KMS-11 (cell line): ENCODE measurements at regions not wholly inside any gene's neighbourhood (a gene's known extent, or its start where the extent isn't known, plus 50 kb on each side); places are given as distances from the start of the nearest gene placed in this dataset.

Source experiments
- H2AFZ ChIP-seq: fragments of 200-600 bp; sonication (generic); 2 replicates; pipeline ENCODE4 v1.6.1; 2016; ENCODE audit warnings: antibody characterized with exemption, mixed run types, low read depth
- H3K27ac ChIP-seq: fragments of 200-600 bp; sonication (generic); 2 replicates; pipeline ENCODE4 v1.6.1; 2016; ENCODE audit warnings: mild to moderate bottlenecking, mixed run types
- H3K27me3 ChIP-seq: fragments of 200-600 bp; sonication (generic); 2 replicates; pipeline ENCODE4 v1.6.1; 2017; ENCODE audit warnings: mild to moderate bottlenecking, low read depth, mixed run types, moderate library complexity; ENCODE audit not compliant: insufficient read depth
- H3K36me3 ChIP-seq: fragments of 200-600 bp; sonication (generic); 2 replicates; pipeline ENCODE4 v1.6.1; 2017; ENCODE audit warnings: mild to moderate bottlenecking, mixed run types; ENCODE audit not compliant: insufficient read depth
- H3K4me1 ChIP-seq: fragments of 200-600 bp; sonication (generic); 2 replicates; pipeline ENCODE4 v1.6.1; 2016; ENCODE audit warnings: mild to moderate bottlenecking, low read depth, mixed run types; ENCODE audit not compliant: poor library complexity, severe bottlenecking
- H3K4me2 ChIP-seq: fragments of 200-600 bp; sonication (generic); 2 replicates; pipeline ENCODE4 v1.7.0; 2016; ENCODE audit warnings: mild to moderate bottlenecking, mixed run types
- H3K4me3 ChIP-seq: fragments of 200-600 bp; sonication (generic); IDR thresholded peaks from 2 replicates; pipeline ENCODE4 v1.6.1; 2017; ENCODE audit warnings: low read depth, low read length, mixed read lengths; ENCODE audit not compliant: insufficient read depth
- H3K79me2 ChIP-seq: fragments of 200-600 bp; sonication (generic); 2 replicates; pipeline ENCODE4 v1.6.1; 2016; ENCODE audit warnings: low read depth, mixed run types; ENCODE audit not compliant: insufficient read depth
- H3K9ac ChIP-seq: fragments of 200-600 bp; sonication (generic); 2 replicates; pipeline ENCODE4 v1.6.1; 2016; ENCODE audit warnings: mild to moderate bottlenecking, mixed run types
- H4K20me1 ChIP-seq: fragments of 200-600 bp; sonication (generic); 2 replicates; pipeline ENCODE4 v1.6.1; 2016; ENCODE audit warnings: mild to moderate bottlenecking, mixed run types; ENCODE audit not compliant: insufficient read depth
- TF ChIP-seq, protein P1 (sequence below): fragments of 200-600 bp; sonication (generic); conservative IDR thresholded peaks from 2 replicates; pipeline ENCODE4 v1.6.1; 2017; ENCODE audit warnings: low read depth, mild to moderate bottlenecking, antibody characterized with exemption, low read length, moderate library complexity, mixed read lengths

GRCh38 chr3:74538669-74539068 lies 75.8 kb downstream of the CNTN3 start:
- Histone ChIP-seq H3K4me3 (no peak overlapping the region), H4K20me1 (no peaks in the 10 kb centered on the region), H2AFZ (no peak overlapping the region), H3K9ac (no peak overlapping the region), H3K27ac (no peak overlapping the region), H3K4me2 (no peak overlapping the region), H3K36me3 (no peaks in the 10 kb centered on the region), H3K27me3 (no peaks in the 10 kb centered on the region), H3K4me1 (no peaks in the 10 kb centered on the region), H3K79me2 (no peaks in the 10 kb centered on the region)
- TF ChIP-seq, protein P1, sequence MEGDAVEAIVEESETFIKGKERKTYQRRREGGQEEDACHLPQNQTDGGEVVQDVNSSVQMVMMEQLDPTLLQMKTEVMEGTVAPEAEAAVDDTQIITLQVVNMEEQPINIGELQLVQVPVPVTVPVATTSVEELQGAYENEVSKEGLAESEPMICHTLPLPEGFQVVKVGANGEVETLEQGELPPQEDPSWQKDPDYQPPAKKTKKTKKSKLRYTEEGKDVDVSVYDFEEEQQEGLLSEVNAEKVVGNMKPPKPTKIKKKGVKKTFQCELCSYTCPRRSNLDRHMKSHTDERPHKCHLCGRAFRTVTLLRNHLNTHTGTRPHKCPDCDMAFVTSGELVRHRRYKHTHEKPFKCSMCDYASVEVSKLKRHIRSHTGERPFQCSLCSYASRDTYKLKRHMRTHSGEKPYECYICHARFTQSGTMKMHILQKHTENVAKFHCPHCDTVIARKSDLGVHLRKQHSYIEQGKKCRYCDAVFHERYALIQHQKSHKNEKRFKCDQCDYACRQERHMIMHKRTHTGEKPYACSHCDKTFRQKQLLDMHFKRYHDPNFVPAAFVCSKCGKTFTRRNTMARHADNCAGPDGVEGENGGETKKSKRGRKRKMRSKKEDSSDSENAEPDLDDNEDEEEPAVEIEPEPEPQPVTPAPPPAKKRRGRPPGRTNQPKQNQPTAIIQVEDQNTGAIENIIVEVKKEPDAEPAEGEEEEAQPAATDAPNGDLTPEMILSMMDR: no peak

DNA sequence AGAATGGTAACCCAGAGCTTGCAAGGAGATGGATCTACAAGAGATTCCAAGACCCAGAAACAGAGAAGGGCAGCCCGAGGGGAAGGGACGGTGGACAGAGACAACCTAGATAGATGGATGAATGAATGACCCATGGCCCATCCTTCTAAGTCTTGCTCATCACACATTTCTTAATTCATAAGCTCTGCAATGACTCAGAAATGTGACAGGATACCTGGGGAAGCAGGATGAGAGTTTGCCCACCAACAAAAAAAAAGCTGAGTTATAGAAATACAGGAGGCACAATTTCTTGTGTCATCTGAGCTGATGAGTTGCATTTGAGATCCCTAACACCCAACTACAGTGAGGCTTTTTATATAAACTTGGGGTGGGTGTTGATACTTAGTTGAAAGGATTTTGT lies 76.6 kb downstream of the CNTN3 start:
- no peaks in the 10 kb centered on the region for H4K20me1 ChIP-seq
- TF ChIP-seq, protein P1: no peak
- H3K27ac ChIP-seq: no peak overlapping the region
- no peak overlapping the region for H3K9ac ChIP-seq
- no peaks in the 10 kb centered on the region for H3K79me2 ChIP-seq
- no peaks in the 10 kb centered on the region for H3K4me1 ChIP-seq
- no peak overlapping the region for H3K4me2 ChIP-seq
- H2AFZ ChIP-seq: no peak overlapping the region
- no peaks in the 10 kb centered on the region for H3K36me3 ChIP-seq
- no peaks in the 10 kb centered on the region for H3K27me3 ChIP-seq
- no peak overlapping the region for H3K4me3 ChIP-seq

DNA sequence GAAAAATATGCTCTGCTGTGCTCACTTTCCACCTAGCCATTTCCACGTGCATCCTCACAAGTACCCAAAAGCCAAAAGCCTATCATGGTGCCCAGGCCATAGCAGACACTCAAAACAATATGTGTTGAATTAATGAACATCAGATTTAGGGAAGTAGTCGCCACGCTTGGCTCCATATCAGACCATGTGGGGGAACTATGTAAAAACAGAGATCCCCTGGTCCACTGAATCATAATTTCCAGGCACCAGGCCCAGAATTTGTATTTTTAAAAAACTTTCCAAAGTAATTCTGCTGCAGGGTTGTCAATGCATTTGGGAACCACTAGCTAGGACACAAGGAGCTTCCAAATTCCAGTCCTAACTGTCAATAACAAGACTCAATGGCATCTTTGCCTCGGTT lies 77.3 kb downstream of the CNTN3 start:
- no peaks in the 10 kb centered on the region for H3K36me3 ChIP-seq
- no peaks in the 10 kb centered on the region for H3K4me1 ChIP-seq
- TF ChIP-seq, protein P1: no peak
- no peaks in the 10 kb centered on the region for H3K79me2 ChIP-seq
- H3K4me3 ChIP-seq: no peak overlapping the region
- no peak overlapping the region for H3K27ac ChIP-seq
- H4K20me1 ChIP-seq: no peaks in the 10 kb centered on the region
- no peak overlapping the region for H3K4me2 ChIP-seq
- H3K9ac ChIP-seq: no peak overlapping the region
- no peak overlapping the region for H2AFZ ChIP-seq
- no peaks in the 10 kb centered on the region for H3K27me3 ChIP-seq

- H3K4me1 ChIP-seq: no peaks in the 10 kb centered on the region
- H3K4me3 ChIP-seq: no peak overlapping the region
- TF ChIP-seq, protein P1: no peak
- H3K27ac ChIP-seq: no peak overlapping the region
- H3K79me2 ChIP-seq: no peaks in the 10 kb centered on the region
- H3K36me3 ChIP-seq: no peaks in the 10 kb centered on the region
- no peak overlapping the region for H3K9ac ChIP-seq
- H3K4me2 ChIP-seq: no peak overlapping the region
- no peak overlapping the region for H2AFZ ChIP-seq
- no peaks in the 10 kb centered on the region for H3K27me3 ChIP-seq
- no peaks in the 10 kb centered on the region for H4K20me1 ChIP-seq
These were observed 79.2 kb downstream of the CNTN3 start for GRCh38 chr3:74535281-74535680.
